ENCODE measurements at regions not wholly inside any gene's neighbourhood (a gene's known extent, or its start where the extent isn't known, plus 50 kb on each side); places are given as distances from the start of the nearest gene placed in this dataset.

DNA sequence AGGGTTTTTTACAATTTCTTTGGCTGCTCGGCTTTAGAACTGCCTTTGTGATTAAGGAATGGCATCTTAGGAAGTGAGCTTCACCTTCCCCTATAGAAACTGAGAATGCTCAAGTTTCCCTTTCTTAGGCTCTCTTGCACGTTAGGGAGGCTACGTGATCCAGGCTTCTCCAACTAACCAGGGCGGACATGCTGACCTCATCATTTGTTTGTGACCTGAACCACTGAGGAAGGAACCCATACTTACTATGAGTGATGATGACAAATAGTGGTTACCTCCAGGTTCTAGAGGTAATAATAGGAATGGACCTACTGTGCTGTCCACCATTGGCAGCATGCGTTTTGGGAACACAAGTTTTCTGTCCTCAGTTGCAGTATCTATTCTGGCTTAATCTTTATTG, 645.8 kb downstream of the C6orf118 start:
- no peak overlapping the region for H3K27ac Mint-ChIP-seq (ENCODE audit: unreplicated experiment)
- no peak for DNase-seq (ENCODE audit: extremely low spot score, unreplicated experiment)
- H3K27me3 Mint-ChIP-seq (ENCODE audit: unreplicated experiment), result no peaks in the 10 kb centered on the region
- no peaks in the 10 kb centered on the region for H3K36me3 Mint-ChIP-seq (ENCODE audit: unreplicated experiment)
- peaks cover 31% of the 10 kb centered on the region for H3K9me3 Mint-ChIP-seq (ENCODE audit: unreplicated experiment)
- no peaks in the 10 kb centered on the region for H3K4me1 Mint-ChIP-seq (ENCODE audit: unreplicated experiment)
- TF ChIP-seq, protein P1, sequence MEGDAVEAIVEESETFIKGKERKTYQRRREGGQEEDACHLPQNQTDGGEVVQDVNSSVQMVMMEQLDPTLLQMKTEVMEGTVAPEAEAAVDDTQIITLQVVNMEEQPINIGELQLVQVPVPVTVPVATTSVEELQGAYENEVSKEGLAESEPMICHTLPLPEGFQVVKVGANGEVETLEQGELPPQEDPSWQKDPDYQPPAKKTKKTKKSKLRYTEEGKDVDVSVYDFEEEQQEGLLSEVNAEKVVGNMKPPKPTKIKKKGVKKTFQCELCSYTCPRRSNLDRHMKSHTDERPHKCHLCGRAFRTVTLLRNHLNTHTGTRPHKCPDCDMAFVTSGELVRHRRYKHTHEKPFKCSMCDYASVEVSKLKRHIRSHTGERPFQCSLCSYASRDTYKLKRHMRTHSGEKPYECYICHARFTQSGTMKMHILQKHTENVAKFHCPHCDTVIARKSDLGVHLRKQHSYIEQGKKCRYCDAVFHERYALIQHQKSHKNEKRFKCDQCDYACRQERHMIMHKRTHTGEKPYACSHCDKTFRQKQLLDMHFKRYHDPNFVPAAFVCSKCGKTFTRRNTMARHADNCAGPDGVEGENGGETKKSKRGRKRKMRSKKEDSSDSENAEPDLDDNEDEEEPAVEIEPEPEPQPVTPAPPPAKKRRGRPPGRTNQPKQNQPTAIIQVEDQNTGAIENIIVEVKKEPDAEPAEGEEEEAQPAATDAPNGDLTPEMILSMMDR (IDR thresholded peaks at IDR 0.05), result no peak
- H3K4me3 Mint-ChIP-seq (ENCODE audit: unreplicated experiment), result no peak overlapping the region

DNA sequence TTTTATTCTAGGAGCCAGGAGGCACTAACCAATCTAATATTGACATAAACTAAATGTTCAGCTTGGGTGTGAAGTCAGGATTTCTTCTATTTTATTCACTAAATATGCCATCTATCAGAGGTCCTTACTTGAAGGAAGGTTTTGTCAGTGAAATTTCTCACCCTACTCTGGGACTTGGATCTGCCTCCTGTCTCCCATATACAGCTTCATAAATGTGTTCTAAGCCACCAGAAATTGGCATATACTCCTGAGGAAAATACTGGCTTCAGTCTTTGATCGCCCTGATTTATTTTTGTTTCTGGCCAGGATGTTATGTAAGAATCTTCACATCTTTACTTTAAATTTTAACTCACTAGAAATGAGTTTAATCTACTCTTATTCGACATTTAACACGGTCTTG, 647.7 kb downstream of the C6orf118 start:
- H3K4me3 Mint-ChIP-seq (ENCODE audit: unreplicated experiment), result no peak overlapping the region
- TF ChIP-seq, protein P1 (IDR thresholded peaks at IDR 0.05), result no peak
- no peaks in the 10 kb centered on the region for H3K4me1 Mint-ChIP-seq (ENCODE audit: unreplicated experiment)
- H3K27ac Mint-ChIP-seq (ENCODE audit: unreplicated experiment), result no peak overlapping the region
- H3K36me3 Mint-ChIP-seq (ENCODE audit: unreplicated experiment), result no peaks in the 10 kb centered on the region
- no peak for DNase-seq (ENCODE audit: extremely low spot score, unreplicated experiment)
- H3K27me3 Mint-ChIP-seq (ENCODE audit: unreplicated experiment), result no peaks in the 10 kb centered on the region
- H3K9me3 Mint-ChIP-seq (ENCODE audit: unreplicated experiment), result peaks cover 20% of the 10 kb centered on the region

DNA sequence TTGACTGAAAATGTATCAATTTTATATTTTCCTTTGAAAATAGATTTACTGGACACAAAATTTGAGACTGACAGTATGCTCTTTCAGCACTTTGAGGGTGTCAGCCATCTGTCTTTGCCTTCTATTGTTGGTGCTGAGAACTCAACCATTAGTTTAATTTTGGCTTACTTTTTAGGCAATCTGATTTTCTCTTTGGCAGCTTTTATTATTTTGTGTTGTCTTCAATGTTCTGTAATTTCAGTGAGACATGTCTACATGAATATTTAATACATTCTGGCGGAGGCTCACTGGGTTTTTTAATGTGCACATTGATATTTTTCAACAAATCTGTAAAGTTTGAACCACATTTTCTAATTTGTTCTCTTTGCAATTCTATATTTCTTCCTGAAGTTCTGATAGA, 648.6 kb downstream of the C6orf118 start:
- Mint-ChIP-seq H3K36me3 (ENCODE audit: unreplicated experiment) (no peaks in the 10 kb centered on the region), H3K4me1 (ENCODE audit: unreplicated experiment) (no peaks in the 10 kb centered on the region), H3K27me3 (ENCODE audit: unreplicated experiment) (no peaks in the 10 kb centered on the region), H3K4me3 (ENCODE audit: unreplicated experiment) (no peak overlapping the region), H3K9me3 (ENCODE audit: unreplicated experiment) (peaks cover 15% of the 10 kb centered on the region), H3K27ac (ENCODE audit: unreplicated experiment) (no peak overlapping the region)
- DNase-seq (ENCODE audit: extremely low spot score, unreplicated experiment), result no peak
- TF ChIP-seq, protein P1 (IDR thresholded peaks at IDR 0.05), result no peak

DNA sequence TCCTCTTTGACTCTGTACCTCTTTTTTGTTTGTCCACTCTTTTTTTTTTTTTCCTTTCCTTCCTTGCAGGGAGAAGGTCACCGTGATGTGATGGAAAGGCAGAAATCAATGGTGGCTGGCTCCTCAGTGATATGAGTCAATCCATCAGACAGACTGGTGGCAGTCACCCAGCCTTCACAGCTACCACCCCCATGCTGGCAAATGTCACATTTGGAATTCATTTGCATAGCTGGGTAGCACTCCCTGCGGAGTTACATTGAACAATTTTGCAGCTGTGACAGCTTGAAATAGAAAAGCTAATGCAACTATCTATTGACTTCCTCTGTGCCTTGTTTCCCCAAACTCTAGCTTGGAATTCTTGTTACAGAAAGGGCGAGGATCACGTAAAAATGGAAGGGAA, 668.4 kb downstream of the C6orf118 start:
- H3K27me3 Mint-ChIP-seq (ENCODE audit: unreplicated experiment), result no peaks in the 10 kb centered on the region
- TF ChIP-seq, protein P1 (IDR thresholded peaks at IDR 0.05), result no peak
- no peak for DNase-seq (ENCODE audit: extremely low spot score, unreplicated experiment)
- no peak overlapping the region for H3K27ac Mint-ChIP-seq (ENCODE audit: unreplicated experiment)
- no peaks in the 10 kb centered on the region for H3K4me1 Mint-ChIP-seq (ENCODE audit: unreplicated experiment)
- H3K36me3 Mint-ChIP-seq (ENCODE audit: unreplicated experiment), result no peaks in the 10 kb centered on the region
- peaks cover 13% of the 10 kb centered on the region for H3K9me3 Mint-ChIP-seq (ENCODE audit: unreplicated experiment)
- no peak overlapping the region for H3K4me3 Mint-ChIP-seq (ENCODE audit: unreplicated experiment)

DNA sequence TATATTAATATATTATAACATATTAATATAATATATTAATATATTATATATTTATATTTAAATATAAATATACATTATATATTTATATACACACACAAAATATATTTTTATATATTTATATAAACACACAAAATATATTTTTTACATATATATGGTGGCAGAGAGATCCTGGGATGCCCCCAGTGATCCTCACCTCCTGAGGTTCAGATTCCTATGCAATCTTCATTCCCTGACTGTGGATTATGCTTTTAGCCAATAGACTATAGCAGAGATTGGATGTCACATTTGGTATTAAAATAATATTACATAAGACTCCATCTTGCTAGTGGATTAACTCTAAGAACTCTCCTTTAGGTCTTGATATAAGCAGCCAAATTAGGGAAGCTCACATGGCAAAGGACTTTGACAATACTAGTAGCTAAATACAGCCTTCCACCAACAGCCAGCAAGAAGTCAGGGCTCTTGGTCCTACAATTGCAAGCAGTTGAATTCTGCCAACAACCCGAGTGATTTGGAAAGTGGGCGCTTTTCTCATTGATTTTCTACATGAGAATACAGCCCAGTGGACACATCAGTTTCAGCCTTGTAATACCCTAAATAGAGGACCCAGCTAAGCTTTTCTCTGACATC, 681.0 kb downstream of the C6orf118 start:
- H3K9me3 Mint-ChIP-seq (ENCODE audit: unreplicated experiment), result no peaks in the 10 kb centered on the region
- DNase-seq (ENCODE audit: extremely low spot score, unreplicated experiment), result no peak
- no peaks in the 10 kb centered on the region for H3K36me3 Mint-ChIP-seq (ENCODE audit: unreplicated experiment)
- H3K4me1 Mint-ChIP-seq (ENCODE audit: unreplicated experiment), result no peaks in the 10 kb centered on the region
- no peaks in the 10 kb centered on the region for H3K27me3 Mint-ChIP-seq (ENCODE audit: unreplicated experiment)
- no peak overlapping the region for H3K4me3 Mint-ChIP-seq (ENCODE audit: unreplicated experiment)
- no peak overlapping the region for H3K27ac Mint-ChIP-seq (ENCODE audit: unreplicated experiment)
- TF ChIP-seq, protein P1 (IDR thresholded peaks at IDR 0.05), result no peak
